Panc1 (cell line): ENCODE measurements at regions not wholly inside any gene's neighbourhood (a gene's known extent, or its start where the extent isn't known, plus 50 kb on each side); places are given as distances from the start of the nearest gene placed in this dataset.

Experiments used
- CTCF ChIP-seq: fragments of 450-650 bp; IDR thresholded peaks from 2 replicates; pipeline ENCODE4 v1.5.1; 2017; ENCODE audit warnings: mild to moderate bottlenecking
- POLR2AphosphoS5 ChIP-seq: IDR thresholded peaks from 2 replicates; pipeline ENCODE4 v1.6.1; 2012; ENCODE audit warnings: mild to moderate bottlenecking, low read depth, low read length, moderate library complexity
- REST ChIP-seq, 2 experiments: IDR thresholded peaks; 2 replicates each; pipeline ENCODE4 v1.6.1; 2011 to 2012; ENCODE audit warnings: low read depth in 2 of 2, control low read depth in 1 of 2, low read length in 1 of 2, mild to moderate bottlenecking in 1 of 2, moderate library complexity in 1 of 2; ENCODE audit not compliant: insufficient read depth in 1 of 2
- SIN3A ChIP-seq: IDR thresholded peaks from 2 replicates; pipeline ENCODE4 v1.6.1; 2012; ENCODE audit warnings: low read depth, mild to moderate bottlenecking, low read length, moderate library complexity, borderline replicate concordance; ENCODE audit not compliant: insufficient read depth
- TCF7L2 ChIP-seq: IDR thresholded peaks from 2 replicates; pipeline ENCODE4 v1.6.1; 2011; ENCODE audit warnings: mild to moderate bottlenecking, low read depth, low read length, inconsistent platforms

DNA sequence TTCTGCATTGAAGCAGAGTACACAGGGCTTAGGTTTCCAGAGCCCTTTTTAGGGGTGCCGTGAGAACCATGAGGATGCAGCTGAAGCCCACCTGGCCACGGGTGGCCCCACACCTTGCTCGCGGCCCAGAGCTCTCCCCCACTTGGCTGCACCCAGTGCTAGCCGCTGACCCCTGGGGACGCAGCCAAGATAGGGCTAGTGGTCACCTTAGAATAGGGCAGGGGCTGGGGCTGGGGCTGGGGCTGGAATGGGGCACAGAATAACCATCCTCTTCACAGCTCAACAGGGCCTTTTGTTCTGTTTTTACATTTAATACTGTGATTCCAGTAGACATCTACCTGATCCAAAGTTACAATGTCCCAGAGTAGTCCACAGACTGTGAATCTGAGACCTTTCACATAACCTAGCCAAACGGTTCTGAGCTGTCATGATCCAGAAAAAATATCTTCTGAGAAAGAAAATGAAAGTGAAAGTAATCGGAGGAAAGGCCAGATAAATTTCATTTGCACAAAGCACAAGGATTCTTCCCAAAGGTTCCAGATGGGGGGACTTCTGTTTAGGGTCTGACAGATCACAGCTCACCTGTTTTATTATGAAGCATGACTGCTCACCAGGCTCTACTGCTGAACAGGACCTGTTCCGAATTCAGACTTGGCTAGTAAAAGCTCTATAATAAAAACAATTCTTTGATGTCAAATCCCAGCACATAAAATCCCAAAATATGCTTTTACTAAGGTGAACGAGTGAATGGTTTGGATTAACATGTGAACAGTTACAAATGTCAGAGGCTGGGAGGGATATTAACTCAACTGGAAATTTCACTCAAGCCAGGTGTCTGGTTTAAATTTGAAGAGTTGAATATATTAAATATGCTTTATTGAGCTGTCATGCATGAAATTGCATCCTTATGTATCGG, 401.9 kb downstream of the THBS2 start:
- TF ChIP-seq CTCF: no peak
- no peak for TF ChIP-seq POLR2AphosphoS5
- TF ChIP-seq REST (IDR thresholded peaks at IDR 0.05; ENCODE audit: insufficient read depth in 1 of 2, low read depth in 2 of 2, low read length in 1 of 2): no peak
- no peak for TF ChIP-seq TCF7L2
- TF ChIP-seq SIN3A: no peak
